ENCODE measurements at regions not wholly inside any gene's neighbourhood (a gene's known extent, or its start where the extent isn't known, plus 50 kb on each side); places are given as distances from the start of the nearest gene placed in this dataset.
"Not testable (repeated sequence)": the region's sequence is repeated elsewhere in the genome, so short reads cannot be mapped to it uniquely, and the experiment has no call there.

- dilution Hi-C loops (cut with HindIII; ENCODE audit: low sequenced_read_pairs, unreplicated experiment); H3K9ac ChIP-seq (ENCODE audit: low read depth, low read length); H3K18ac ChIP-seq (ENCODE audit: low read depth, low read length); H2AK9ac ChIP-seq (replicated peaks; ENCODE audit: low read depth, low read length, poor library complexity); H2BK5ac ChIP-seq (ENCODE audit: low read depth, low read length, poor library complexity, severe bottlenecking); H2AFZ ChIP-seq (replicated peaks; ENCODE audit: low read length, poor library complexity); BruUV-seq (replicated peaks); H3K9me1 ChIP-seq (ENCODE audit: insufficient read depth, low read length); H4K5ac ChIP-seq (ENCODE audit: low read depth, low read length); H3K79me1 ChIP-seq (ENCODE audit: low read depth in 1 of 2, low read length in 2 of 2); H2AK5ac ChIP-seq (ENCODE audit: low read depth, low read length); H3K36me3 ChIP-seq (ENCODE audit: control insufficient read depth, insufficient read depth, low read length); CTCF ChIA-PET; DNase-seq; H3K4me3 ChIP-seq (ENCODE audit: insufficient read depth, low read depth, low read length); H4K91ac ChIP-seq (ENCODE audit: insufficient read depth, low read depth, low read length); H3K23ac ChIP-seq (ENCODE audit: low read depth, low read length); intact Hi-C loops (cut with micrococcal nuclease); H4K8ac ChIP-seq (ENCODE audit: low read depth in 2 of 2, low read length in 2 of 2); H2BK15ac ChIP-seq (ENCODE audit: low read depth, low read length); POLR2A ChIA-PET (ENCODE audit: unreplicated experiment); H3K56ac ChIP-seq (ENCODE audit: extremely low read depth, insufficient read depth, low read length); H3K14ac ChIP-seq (replicated peaks; ENCODE audit: low read depth, low read length); H3K4ac ChIP-seq (ENCODE audit: low read depth, low read length); ATAC-seq (ENCODE audit: low read depth); H2BK120ac ChIP-seq (ENCODE audit: low read depth, low read length); in situ Hi-C loops (cut with MboI; ENCODE audit: low sequenced_read_pairs); H3K4me1 ChIP-seq (ENCODE audit: control insufficient read depth, insufficient read depth, low read length); H3K4me2 ChIP-seq (ENCODE audit: low read depth, low read length); H4K20me1 ChIP-seq (ENCODE audit: insufficient read depth, low read length); H3K9me3 ChIP-seq (ENCODE audit: control insufficient read depth, insufficient read depth, low read length); H3K27me3 ChIP-seq (ENCODE audit: control insufficient read depth, insufficient read depth, low read length); H2BK20ac ChIP-seq (ENCODE audit: low read depth, low read length); H3K27ac ChIP-seq (ENCODE audit: insufficient read depth, low read length): not testable (repeated sequence)
- 84% methylated on average over 6 of the region's 26 CpGs; no CpG with 5 or more reads in 1 of the 2 experiments for WGBS, 2 experiments (ENCODE audit: extremely low coverage in 2 of 2, insufficient read length in 1 of 2)
These were observed 344.4 kb downstream of the TUBA3C start for GRCh38 chr13:18837179-18837745.

GRCh38 chr13:18836371-18837178 lies 345.0 kb downstream of the TUBA3C start:
- H2AK5ac ChIP-seq (ENCODE audit: low read depth, low read length); H3K4me3 ChIP-seq (ENCODE audit: insufficient read depth, low read depth, low read length); H3K4me1 ChIP-seq (ENCODE audit: control insufficient read depth, insufficient read depth, low read length); H4K5ac ChIP-seq (ENCODE audit: low read depth, low read length); ATAC-seq (ENCODE audit: low read depth); H3K4ac ChIP-seq (ENCODE audit: low read depth, low read length); H2AFZ ChIP-seq (replicated peaks; ENCODE audit: low read length, poor library complexity); dilution Hi-C loops (cut with HindIII; ENCODE audit: low sequenced_read_pairs, unreplicated experiment); H3K14ac ChIP-seq (replicated peaks; ENCODE audit: low read depth, low read length); POLR2A ChIA-PET (ENCODE audit: unreplicated experiment); H3K56ac ChIP-seq (ENCODE audit: extremely low read depth, insufficient read depth, low read length); H4K91ac ChIP-seq (ENCODE audit: insufficient read depth, low read depth, low read length); H2BK5ac ChIP-seq (ENCODE audit: low read depth, low read length, poor library complexity, severe bottlenecking); intact Hi-C loops (cut with micrococcal nuclease); H3K4me2 ChIP-seq (ENCODE audit: low read depth, low read length); H3K9me3 ChIP-seq (ENCODE audit: control insufficient read depth, insufficient read depth, low read length); H3K18ac ChIP-seq (ENCODE audit: low read depth, low read length); DNase-seq; H2AK9ac ChIP-seq (replicated peaks; ENCODE audit: low read depth, low read length, poor library complexity); H4K20me1 ChIP-seq (ENCODE audit: insufficient read depth, low read length); CTCF ChIA-PET; H2BK120ac ChIP-seq (ENCODE audit: low read depth, low read length); H3K27me3 ChIP-seq (ENCODE audit: control insufficient read depth, insufficient read depth, low read length); H4K8ac ChIP-seq (ENCODE audit: low read depth in 2 of 2, low read length in 2 of 2); in situ Hi-C loops (cut with MboI; ENCODE audit: low sequenced_read_pairs); H3K79me1 ChIP-seq (ENCODE audit: low read depth in 1 of 2, low read length in 2 of 2); H3K23ac ChIP-seq (ENCODE audit: low read depth, low read length); H3K9ac ChIP-seq (ENCODE audit: low read depth, low read length); H3K27ac ChIP-seq (ENCODE audit: insufficient read depth, low read length); BruUV-seq (replicated peaks); H3K9me1 ChIP-seq (ENCODE audit: insufficient read depth, low read length); H3K36me3 ChIP-seq (ENCODE audit: control insufficient read depth, insufficient read depth, low read length); H2BK20ac ChIP-seq (ENCODE audit: low read depth, low read length); H2BK15ac ChIP-seq (ENCODE audit: low read depth, low read length): not testable (repeated sequence)
- 91% methylated on average over 19 of the region's 45 CpGs; no CpG with 5 or more reads in 1 of the 2 experiments for WGBS, 2 experiments (ENCODE audit: extremely low coverage in 2 of 2, insufficient read length in 1 of 2)
